K562 (cell line): ENCODE measurements at regions not wholly inside any gene's neighbourhood (a gene's known extent, or its start where the extent isn't known, plus 50 kb on each side); places are given as distances from the start of the nearest gene placed in this dataset.

Experiments used
- ATAC-seq: fragments of 200-7000 bp; cut with Tn5 transposase; 3 replicates; pipeline ENCODE4 v1.9.1; 2020; ENCODE audit warnings: moderate library complexity
- BruUV-seq: library from RNA; stranded (reverse); fragments of 400-500 nt; replicated peaks from 2 replicates; lab custom pipeline; 2021; lab: Mats Ljungman, UMichigan
- CTCF ChIA-PET: fragments of 300-600 bp; formaldehyde crosslinking; extraction: SDS; loops from one replicate; lab custom pipeline; 2021; ENCODE audit warnings: low intra/inter-chr PET ratio; lab: Yijun Ruan, JAX
- POLR2A ChIA-PET: fragments of 300-600, 350-650 bp; sonication (Branson Sonifier 250); formaldehyde crosslinking; extraction: SDS; loops from one replicate; lab custom pipeline; 2021; ENCODE audit warnings: antibody characterized with exemption, inconsistent platforms; lab: Yijun Ruan, JAX
- DNase-seq, 4 experiments: peaks; one replicate each; pipeline versions ENCODE4 v3.0.0 to v3.0.0-alpha.2; 2011 to 2018; ENCODE audit warnings: low spot score in 3 of 4, mixed read lengths in 3 of 4; ENCODE audit errors: extremely low read depth in 1 of 4
- FAIRE-seq: peaks from 2 replicates; lab custom pipeline; 2011; peaks lifted over from hg19 to GRCh38; lab: Jason Lieb, UNC
- H2AFZ ChIP-seq: 2 replicates; pipeline ENCODE4 v1.6.0; 2011; ENCODE audit warnings: low read depth, low read length, control low read depth, inconsistent platforms
- H3K27ac ChIP-seq: fragments of 200-600 bp; 3 replicates; pipeline ENCODE4 v1.8.0; 2011; ENCODE audit warnings: low read depth, mild to moderate bottlenecking, control low read depth, inconsistent platforms, low read length, moderate library complexity, mixed read lengths; ENCODE audit errors: extremely low read depth
- H3K27me3 ChIP-seq, 2 experiments: fragments of 300-600 bp in 1 of 2; 2 replicates in 1 of 2; 3 replicates in 1 of 2; pipeline versions ENCODE4 v1.6.0 to v1.8.0; 2011; ENCODE audit warnings: inconsistent platforms in 2 of 2, low read length in 2 of 2, mild to moderate bottlenecking in 1 of 2, mixed read lengths in 1 of 2, moderate library complexity in 1 of 2; ENCODE audit not compliant: control insufficient read depth in 2 of 2, insufficient read depth in 2 of 2
- H3K36me3 ChIP-seq: fragments of 300-600 bp; 3 replicates; pipeline ENCODE4 v1.8.0; 2011; ENCODE audit warnings: mild to moderate bottlenecking, low read length, inconsistent platforms; ENCODE audit not compliant: control insufficient read depth, insufficient read depth
- H3K4me1 ChIP-seq, 2 experiments: fragments of 200-600 bp in 1 of 2; replicated peaks in 1 of 2; 2 replicates in 1 of 2; 3 replicates in 1 of 2; pipeline versions ENCODE4 v1.5.1 to v1.8.0; 2011; ENCODE audit warnings: inconsistent platforms in 2 of 2, low read length in 2 of 2, mild to moderate bottlenecking in 1 of 2, mixed read lengths in 1 of 2, moderate library complexity in 1 of 2; ENCODE audit not compliant: control insufficient read depth in 2 of 2, insufficient read depth in 2 of 2
- H3K4me2 ChIP-seq: 2 replicates; pipeline ENCODE4 v1.6.1; 2011; ENCODE audit warnings: low read length, control low read depth, inconsistent platforms, mixed read lengths; ENCODE audit not compliant: insufficient read depth
- H3K4me3 ChIP-seq: fragments of 200-600 bp; sonication (generic), shearing (Covaris generic); 2 replicates; pipeline ENCODE4 v1.5.1; 2016; ENCODE audit warnings: control low read depth, inconsistent platforms
- H3K79me2 ChIP-seq: fragments of 200-600 bp; 3 replicates; pipeline ENCODE4 v1.8.0; 2011; ENCODE audit warnings: low read length, inconsistent platforms; ENCODE audit not compliant: control insufficient read depth, insufficient read depth
- H3K9ac ChIP-seq, 2 experiments: 2 replicates each; pipeline versions ENCODE4 v1.6.0 to v1.6.1; 2011; ENCODE audit warnings: low read depth in 2 of 2, low read length in 2 of 2, control low read depth in 1 of 2, inconsistent platforms in 1 of 2, mild to moderate bottlenecking in 1 of 2, mixed read lengths in 1 of 2; ENCODE audit not compliant: insufficient read depth in 1 of 2
- H3K9me1 ChIP-seq: one replicate; pipeline ENCODE4 v1.6.0; 2011; ENCODE audit warnings: inconsistent platforms, mild to moderate bottlenecking, low read length, moderate library complexity; ENCODE audit not compliant: control insufficient read depth, insufficient read depth
- H3K9me3 ChIP-seq: replicated peaks from 2 replicates; pipeline ENCODE4 v1.5.1; 2011; ENCODE audit warnings: low read depth, low read length, inconsistent platforms; ENCODE audit not compliant: control insufficient read depth, insufficient read depth
- H4K20me1 ChIP-seq: replicated peaks from 2 replicates; pipeline ENCODE4 v1.6.1; 2011; ENCODE audit warnings: low read length, inconsistent platforms, mixed read lengths; ENCODE audit not compliant: control insufficient read depth, insufficient read depth
- CREB1 ChIP-seq, 2 experiments: sonication (generic) in 1 of 2; formaldehyde crosslinking in 1 of 2; IDR thresholded peaks; 2 replicates each; pipeline versions ENCODE4 v1.6.1 to v1.8.0; 2012 to 2022; ENCODE audit warnings: inconsistent platforms in 1 of 2, mild to moderate bottlenecking in 1 of 2, missing genetic modification reagents in 1 of 2, moderate library complexity in 1 of 2
- ESRRB ChIP-seq: fragments of 250-450 bp; sonication (Bioruptor Pico); IDR thresholded peaks from 2 replicates; pipeline ENCODE4 v1.5.0; 2020; ENCODE audit warnings: mild to moderate bottlenecking, moderate library complexity, borderline replicate concordance
- HEY1 ChIP-seq: fragments of 250-450 bp; sonication (Bioruptor Pico); IDR thresholded peaks from 2 replicates; pipeline ENCODE4 v1.5.0; 2020; ENCODE audit warnings: mild to moderate bottlenecking, moderate library complexity, borderline replicate concordance
- POLR2G ChIP-seq: fragments of 200-400 bp; formaldehyde crosslinking; IDR thresholded peaks from 2 replicates; pipeline ENCODE4 v1.6.1; 2017; ENCODE audit warnings: low read depth, mild to moderate bottlenecking, antibody characterized with exemption, low read length, moderate library complexity
- SNAPC5 ChIP-seq: fragments of 250-450 bp; sonication (Bioruptor Pico); IDR thresholded peaks from 2 replicates; pipeline ENCODE4 v1.8.0; 2021; ENCODE audit warnings: moderate library complexity, mild to moderate bottlenecking, inconsistent platforms
- ZFP30 ChIP-seq: fragments of 250-450 bp; sonication (Bioruptor Pico); IDR thresholded peaks from 2 replicates; pipeline ENCODE4 v1.8.0; 2022; ENCODE audit warnings: moderate library complexity, mild to moderate bottlenecking, inconsistent platforms, borderline replicate concordance
- ZNF175 ChIP-seq: fragments of 200-800 bp; sonication (Bioruptor generic); IDR thresholded peaks from 2 replicates; pipeline ENCODE4 v1.6.1; 2016; ENCODE audit warnings: low read depth, mild to moderate bottlenecking, missing genetic modification characterization, missing compliant biosample characterization
- ZNF3 ChIP-seq: fragments of 250-450 bp; sonication (Bioruptor Pico); IDR thresholded peaks from 2 replicates; pipeline ENCODE4 v1.5.0; 2021; ENCODE audit warnings: mild to moderate bottlenecking, moderate library complexity
- ZNF511 ChIP-seq: sonication (generic); formaldehyde crosslinking; IDR thresholded peaks from 2 replicates; pipeline ENCODE4 v1.8.0; 2022; ENCODE audit warnings: mild to moderate bottlenecking, missing genetic modification reagents
- WGBS: fragments of 100-300 bp; shearing (Covaris generic); methylation state at CpG from one replicate; pipeline ENCODE4 v1.1.6; 2016; ENCODE audit warnings: low coverage, mixed read lengths; ENCODE audit not compliant: insufficient coverage; ENCODE audit errors: missing lambda C conversion rate; 5-methylcytosine and 5-hydroxymethylcytosine counted together
- in situ Hi-C: fragments of 300-500 bp; cut with MboI; formaldehyde crosslinking; loops from 4 replicates; pipeline ENCODE4 v1.15.0; 2018; ENCODE audit warnings: inconsistent platforms, mixed read lengths
- intact Hi-C: fragments of 100-400 bp; cut with micrococcal nuclease; formaldehyde crosslinking; loops from 2 replicates; pipeline ENCODE4 v1.14.2; 2022

DNA sequence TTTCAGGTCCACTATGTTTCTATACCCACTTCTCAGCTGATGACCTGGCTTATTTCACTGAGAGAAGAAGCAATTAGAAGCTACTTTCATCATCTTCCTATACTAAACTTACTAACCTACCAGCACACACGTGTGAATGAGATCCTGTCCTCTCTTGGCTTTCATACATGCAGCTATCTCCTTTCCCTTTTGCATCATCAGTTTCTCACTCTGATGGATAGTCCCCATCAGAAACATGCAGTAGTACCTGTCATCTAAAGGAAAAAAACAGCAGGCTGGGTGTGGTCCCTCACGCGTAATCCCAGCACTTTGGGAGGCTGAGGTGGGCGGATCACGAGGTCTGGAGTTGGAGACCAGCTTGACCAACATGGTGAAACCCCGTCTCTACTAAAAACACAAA lies 237.6 kb upstream of the C2CD4B start:
- H3K4me2 ChIP-seq = no peak overlapping the region
- no peak overlapping the region for H3K4me3 ChIP-seq
- WGBS = 0% methylated on average over 5 of the region's 6 CpGs
- no peaks in the 10 kb centered on the region for H3K4me1 ChIP-seq
- POLR2A ChIA-PET = no interaction called here
- DNase-seq (no peak), FAIRE-seq (no peak), ATAC-seq (no peak)
- no peaks in the 10 kb centered on the region for H3K9me1 ChIP-seq
- H3K27me3 ChIP-seq = peaks cover 0 to 15% of the 10 kb centered on the region in 2 experiments; a peak in 1 of 5 replicates
- H3K27ac ChIP-seq = no peak overlapping the region
- no peak overlapping the region for H3K9ac ChIP-seq
- no TSS peak for BruUV-seq
- intact Hi-C loops = no loop called here
- no peaks in the 10 kb centered on the region for H3K79me2 ChIP-seq
- in situ Hi-C loops = no loop called here
- no peak overlapping the region for H2AFZ ChIP-seq
- TF ChIP-seq CREB1 (IDR thresholded peaks at IDR 0.05) (no peak), CREB1 (CRISPR knock-in tag; IDR thresholded peaks at IDR 0.05) (no peak), ESRRB (CRISPR knock-in tag) (no peak), ZNF175 (no peak), HEY1 (CRISPR knock-in tag) (no peak), ZNF511 (no peak), ZNF3 (CRISPR knock-in tag) (no peak), ZFP30 (CRISPR knock-in tag) (no peak), SNAPC5 (no peak), POLR2G (no peak)
- no peaks in the 10 kb centered on the region for H4K20me1 ChIP-seq
- no peaks in the 10 kb centered on the region for H3K36me3 ChIP-seq
- CTCF ChIA-PET = no interaction called here
- no peaks in the 10 kb centered on the region for H3K9me3 ChIP-seq
